ENCODE measurements at regions not wholly inside any gene's neighbourhood (a gene's known extent, or its start where the extent isn't known, plus 50 kb on each side); places are given as distances from the start of the nearest gene placed in this dataset.
"Not testable (repeated sequence)": the region's sequence is repeated elsewhere in the genome, so short reads cannot be mapped to it uniquely, and the experiment has no call there.

DNA sequence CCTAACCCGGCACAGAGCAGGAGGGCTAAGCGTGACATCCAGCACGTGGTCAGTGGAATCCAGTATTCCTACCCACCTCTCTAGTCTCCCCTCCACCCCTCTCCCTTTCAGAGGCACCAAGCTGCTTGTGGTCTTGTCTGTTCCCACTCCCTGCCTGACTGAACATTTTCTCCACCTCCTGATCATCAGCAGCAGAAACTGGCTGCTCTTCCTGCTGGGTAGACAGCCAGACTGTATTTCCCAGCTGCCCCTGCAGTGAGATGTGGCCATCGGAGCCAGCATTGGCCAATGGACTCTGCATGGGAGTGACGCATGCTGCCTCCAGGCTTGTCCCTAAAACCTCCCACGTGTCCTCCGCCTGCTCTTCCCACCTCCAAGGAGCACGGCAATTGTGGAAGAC, 143.8 kb downstream of the OR4F15 start:
- TF ChIP-seq, protein P1, sequence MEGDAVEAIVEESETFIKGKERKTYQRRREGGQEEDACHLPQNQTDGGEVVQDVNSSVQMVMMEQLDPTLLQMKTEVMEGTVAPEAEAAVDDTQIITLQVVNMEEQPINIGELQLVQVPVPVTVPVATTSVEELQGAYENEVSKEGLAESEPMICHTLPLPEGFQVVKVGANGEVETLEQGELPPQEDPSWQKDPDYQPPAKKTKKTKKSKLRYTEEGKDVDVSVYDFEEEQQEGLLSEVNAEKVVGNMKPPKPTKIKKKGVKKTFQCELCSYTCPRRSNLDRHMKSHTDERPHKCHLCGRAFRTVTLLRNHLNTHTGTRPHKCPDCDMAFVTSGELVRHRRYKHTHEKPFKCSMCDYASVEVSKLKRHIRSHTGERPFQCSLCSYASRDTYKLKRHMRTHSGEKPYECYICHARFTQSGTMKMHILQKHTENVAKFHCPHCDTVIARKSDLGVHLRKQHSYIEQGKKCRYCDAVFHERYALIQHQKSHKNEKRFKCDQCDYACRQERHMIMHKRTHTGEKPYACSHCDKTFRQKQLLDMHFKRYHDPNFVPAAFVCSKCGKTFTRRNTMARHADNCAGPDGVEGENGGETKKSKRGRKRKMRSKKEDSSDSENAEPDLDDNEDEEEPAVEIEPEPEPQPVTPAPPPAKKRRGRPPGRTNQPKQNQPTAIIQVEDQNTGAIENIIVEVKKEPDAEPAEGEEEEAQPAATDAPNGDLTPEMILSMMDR (IDR thresholded peaks at IDR 0.05) = not testable (repeated sequence)
- not testable (repeated sequence) for TF ChIP-seq POLR2A (IDR thresholded peaks at IDR 0.05)
- peak in 1 of 3 donors; percentile 30 for TF ChIP-seq POLR2AphosphoS5 (IDR thresholded peaks at IDR 0.05)
